K562 (cell line): ENCODE measurements at regions not wholly inside any gene's neighbourhood (a gene's known extent, or its start where the extent isn't known, plus 50 kb on each side); places are given as distances from the start of the nearest gene placed in this dataset.

ENCODE experiments used
- ARHGAP35 ChIP-seq: fragments of 450-650 bp; IDR thresholded peaks from 2 replicates; pipeline ENCODE4 v1.6.1; 2018; ENCODE audit not compliant: partially characterized antibody
- EZH2 ChIP-seq: IDR thresholded peaks from 2 replicates; pipeline ENCODE4 v1.6.1; 2012; ENCODE audit warnings: low read depth, mild to moderate bottlenecking, inconsistent platforms, low read length, borderline replicate concordance
- KDM5B ChIP-seq: fragments of 200-600 bp; sonication (generic); IDR thresholded peaks from 2 replicates; pipeline ENCODE4 v1.6.1; 2012; ENCODE audit warnings: low read depth, mild to moderate bottlenecking, moderate library complexity, low read length, control low read depth, inconsistent platforms; ENCODE audit not compliant: insufficient replicate concordance
- MTA1 ChIP-seq: fragments of 450-650 bp; IDR thresholded peaks from 2 replicates; pipeline ENCODE4 v1.6.1; 2017; ENCODE audit warnings: borderline replicate concordance
- NFRKB ChIP-seq: fragments of 450-650 bp; IDR thresholded peaks from 2 replicates; pipeline ENCODE4 v1.6.1; 2016; ENCODE audit warnings: low read depth
- POLR2A ChIP-seq: fragments of 450-650 bp; conservative IDR thresholded peaks from 2 replicates; pipeline ENCODE4 v1.6.1; 2016
- POLR2AphosphoS5 ChIP-seq: IDR thresholded peaks from 2 replicates; pipeline ENCODE4 v1.6.1; 2011; ENCODE audit warnings: mild to moderate bottlenecking, low read depth, low read length, moderate library complexity; ENCODE audit not compliant: control insufficient read depth, insufficient read depth
- ZKSCAN1 ChIP-seq: fragments of 150-350 bp; IDR thresholded peaks from 2 replicates; pipeline ENCODE4 v1.6.1; 2016; ENCODE audit warnings: low read depth, low read length
- ZNF184 ChIP-seq: sonication (generic); formaldehyde crosslinking; IDR thresholded peaks from 2 replicates; pipeline ENCODE4 v1.5.0; 2020; ENCODE audit warnings: missing genetic modification reagents
- ZNF212 ChIP-seq: fragments of 450-650 bp; formaldehyde crosslinking; IDR thresholded peaks from 2 replicates; pipeline ENCODE4 v1.4.0; 2020; ENCODE audit warnings: mild to moderate bottlenecking
- TF ChIP-seq, protein P1 (sequence below): fragments of 450-650 bp; IDR thresholded peaks from 2 replicates; pipeline ENCODE4 v1.6.1; 2017; ENCODE audit warnings: antibody characterized with exemption, mild to moderate bottlenecking
- TF ChIP-seq, protein P2 (sequence below): fragments of 150-350 bp; conservative IDR thresholded peaks from 2 replicates; pipeline ENCODE4 v1.6.1; 2014; ENCODE audit warnings: low read length
- TF ChIP-seq, protein P3 (sequence below), 3 experiments: IDR thresholded peaks in 2 of 3; conservative IDR thresholded peaks in 1 of 3; 2 replicates each; pipeline ENCODE4 v1.5.1; 2011 to 2012; ENCODE audit warnings: low read length in 3 of 3, mild to moderate bottlenecking in 3 of 3, control low read depth in 2 of 3, improper control_type of control experiment in 1 of 3, inconsistent platforms in 1 of 3, low read depth in 1 of 3, mixed read lengths in 1 of 3, moderate library complexity in 1 of 3; ENCODE audit not compliant: insufficient read depth in 2 of 3
- TF ChIP-seq, protein P4 (sequence below): IDR thresholded peaks from 2 replicates; pipeline ENCODE4 v1.6.1; 2011; ENCODE audit warnings: borderline replicate concordance, low read depth, mild to moderate bottlenecking, moderate library complexity, low read length; ENCODE audit not compliant: insufficient read depth, poor library complexity, severe bottlenecking

DNA sequence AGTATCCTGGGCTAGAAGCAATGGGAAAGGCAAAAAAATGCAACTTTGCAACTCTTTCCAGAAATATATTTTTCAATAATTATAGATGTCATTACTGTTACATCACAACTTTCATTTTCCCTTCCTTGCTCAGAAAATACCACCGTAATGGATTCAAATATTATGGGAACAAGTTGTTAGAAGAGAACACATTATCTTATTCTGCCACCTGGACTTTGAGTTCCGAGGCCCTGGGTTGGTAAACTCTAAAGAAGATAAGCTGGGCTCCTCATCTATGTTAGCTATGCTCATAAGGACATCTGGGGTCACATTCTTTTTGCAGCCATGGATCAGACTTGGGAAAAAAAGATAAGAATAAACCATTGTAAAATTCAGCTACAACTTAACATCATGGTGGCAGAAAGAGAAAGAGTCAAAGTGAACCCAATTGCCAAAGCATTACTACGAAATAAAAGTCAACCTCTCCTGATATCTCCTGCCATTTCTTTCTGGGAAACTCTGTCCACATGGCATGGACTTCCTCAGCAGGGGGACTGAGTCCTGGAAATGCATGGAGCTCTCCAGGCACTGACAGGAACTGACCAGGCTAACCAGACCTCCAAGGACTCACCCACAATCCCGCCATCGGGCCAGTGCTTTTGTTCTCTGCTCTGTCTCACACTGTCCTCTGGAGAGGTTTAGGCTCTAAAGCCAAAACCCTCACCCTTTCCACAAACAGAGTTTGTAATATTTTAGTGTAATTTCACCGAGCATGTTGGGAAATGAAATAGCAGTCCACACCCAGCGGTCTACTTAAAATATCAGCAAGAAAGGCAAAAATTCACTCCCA is 499.1 kb upstream of the RUNX1 start:
- no peak for TF ChIP-seq KDM5B
- no peak for TF ChIP-seq POLR2A
- no peak for TF ChIP-seq MTA1
- TF ChIP-seq, protein P1, sequence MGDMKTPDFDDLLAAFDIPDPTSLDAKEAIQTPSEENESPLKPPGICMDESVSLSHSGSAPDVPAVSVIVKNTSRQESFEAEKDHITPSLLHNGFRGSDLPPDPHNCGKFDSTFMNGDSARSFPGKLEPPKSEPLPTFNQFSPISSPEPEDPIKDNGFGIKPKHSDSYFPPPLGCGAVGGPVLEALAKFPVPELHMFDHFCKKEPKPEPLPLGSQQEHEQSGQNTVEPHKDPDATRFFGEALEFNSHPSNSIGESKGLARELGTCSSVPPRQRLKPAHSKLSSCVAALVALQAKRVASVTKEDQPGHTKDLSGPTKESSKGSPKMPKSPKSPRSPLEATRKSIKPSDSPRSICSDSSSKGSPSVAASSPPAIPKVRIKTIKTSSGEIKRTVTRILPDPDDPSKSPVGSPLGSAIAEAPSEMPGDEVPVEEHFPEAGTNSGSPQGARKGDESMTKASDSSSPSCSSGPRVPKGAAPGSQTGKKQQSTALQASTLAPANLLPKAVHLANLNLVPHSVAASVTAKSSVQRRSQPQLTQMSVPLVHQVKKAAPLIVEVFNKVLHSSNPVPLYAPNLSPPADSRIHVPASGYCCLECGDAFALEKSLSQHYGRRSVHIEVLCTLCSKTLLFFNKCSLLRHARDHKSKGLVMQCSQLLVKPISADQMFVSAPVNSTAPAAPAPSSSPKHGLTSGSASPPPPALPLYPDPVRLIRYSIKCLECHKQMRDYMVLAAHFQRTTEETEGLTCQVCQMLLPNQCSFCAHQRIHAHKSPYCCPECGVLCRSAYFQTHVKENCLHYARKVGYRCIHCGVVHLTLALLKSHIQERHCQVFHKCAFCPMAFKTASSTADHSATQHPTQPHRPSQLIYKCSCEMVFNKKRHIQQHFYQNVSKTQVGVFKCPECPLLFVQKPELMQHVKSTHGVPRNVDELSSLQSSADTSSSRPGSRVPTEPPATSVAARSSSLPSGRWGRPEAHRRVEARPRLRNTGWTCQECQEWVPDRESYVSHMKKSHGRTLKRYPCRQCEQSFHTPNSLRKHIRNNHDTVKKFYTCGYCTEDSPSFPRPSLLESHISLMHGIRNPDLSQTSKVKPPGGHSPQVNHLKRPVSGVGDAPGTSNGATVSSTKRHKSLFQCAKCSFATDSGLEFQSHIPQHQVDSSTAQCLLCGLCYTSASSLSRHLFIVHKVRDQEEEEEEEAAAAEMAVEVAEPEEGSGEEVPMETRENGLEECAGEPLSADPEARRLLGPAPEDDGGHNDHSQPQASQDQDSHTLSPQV = peak; percentile 70; the same call in 1 of the 2 replicates
- TF ChIP-seq, protein P2, sequence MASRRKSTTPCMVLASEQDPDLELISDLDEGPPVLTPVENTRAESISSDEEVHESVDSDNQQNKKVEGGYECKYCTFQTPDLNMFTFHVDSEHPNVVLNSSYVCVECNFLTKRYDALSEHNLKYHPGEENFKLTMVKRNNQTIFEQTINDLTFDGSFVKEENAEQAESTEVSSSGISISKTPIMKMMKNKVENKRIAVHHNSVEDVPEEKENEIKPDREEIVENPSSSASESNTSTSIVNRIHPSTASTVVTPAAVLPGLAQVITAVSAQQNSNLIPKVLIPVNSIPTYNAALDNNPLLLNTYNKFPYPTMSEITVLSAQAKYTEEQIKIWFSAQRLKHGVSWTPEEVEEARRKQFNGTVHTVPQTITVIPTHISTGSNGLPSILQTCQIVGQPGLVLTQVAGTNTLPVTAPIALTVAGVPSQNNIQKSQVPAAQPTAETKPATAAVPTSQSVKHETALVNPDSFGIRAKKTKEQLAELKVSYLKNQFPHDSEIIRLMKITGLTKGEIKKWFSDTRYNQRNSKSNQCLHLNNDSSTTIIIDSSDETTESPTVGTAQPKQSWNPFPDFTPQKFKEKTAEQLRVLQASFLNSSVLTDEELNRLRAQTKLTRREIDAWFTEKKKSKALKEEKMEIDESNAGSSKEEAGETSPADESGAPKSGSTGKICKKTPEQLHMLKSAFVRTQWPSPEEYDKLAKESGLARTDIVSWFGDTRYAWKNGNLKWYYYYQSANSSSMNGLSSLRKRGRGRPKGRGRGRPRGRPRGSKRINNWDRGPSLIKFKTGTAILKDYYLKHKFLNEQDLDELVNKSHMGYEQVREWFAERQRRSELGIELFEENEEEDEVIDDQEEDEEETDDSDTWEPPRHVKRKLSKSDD = no peak
- 0 out of 2 replicates have a peak, but pooled peaks have one; percentile 49 for TF ChIP-seq POLR2AphosphoS5
- TF ChIP-seq, protein P3, sequence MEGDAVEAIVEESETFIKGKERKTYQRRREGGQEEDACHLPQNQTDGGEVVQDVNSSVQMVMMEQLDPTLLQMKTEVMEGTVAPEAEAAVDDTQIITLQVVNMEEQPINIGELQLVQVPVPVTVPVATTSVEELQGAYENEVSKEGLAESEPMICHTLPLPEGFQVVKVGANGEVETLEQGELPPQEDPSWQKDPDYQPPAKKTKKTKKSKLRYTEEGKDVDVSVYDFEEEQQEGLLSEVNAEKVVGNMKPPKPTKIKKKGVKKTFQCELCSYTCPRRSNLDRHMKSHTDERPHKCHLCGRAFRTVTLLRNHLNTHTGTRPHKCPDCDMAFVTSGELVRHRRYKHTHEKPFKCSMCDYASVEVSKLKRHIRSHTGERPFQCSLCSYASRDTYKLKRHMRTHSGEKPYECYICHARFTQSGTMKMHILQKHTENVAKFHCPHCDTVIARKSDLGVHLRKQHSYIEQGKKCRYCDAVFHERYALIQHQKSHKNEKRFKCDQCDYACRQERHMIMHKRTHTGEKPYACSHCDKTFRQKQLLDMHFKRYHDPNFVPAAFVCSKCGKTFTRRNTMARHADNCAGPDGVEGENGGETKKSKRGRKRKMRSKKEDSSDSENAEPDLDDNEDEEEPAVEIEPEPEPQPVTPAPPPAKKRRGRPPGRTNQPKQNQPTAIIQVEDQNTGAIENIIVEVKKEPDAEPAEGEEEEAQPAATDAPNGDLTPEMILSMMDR (IDR thresholded peaks at IDR 0.05 in 2 of 3, conservative IDR thresholded peaks at IDR 0.05 in 1 of 3; ENCODE audit: insufficient read depth in 2 of 3, low read depth in 1 of 3, low read length in 3 of 3) = no peak
- TF ChIP-seq ARHGAP35 = no peak
- TF ChIP-seq, protein P4, sequence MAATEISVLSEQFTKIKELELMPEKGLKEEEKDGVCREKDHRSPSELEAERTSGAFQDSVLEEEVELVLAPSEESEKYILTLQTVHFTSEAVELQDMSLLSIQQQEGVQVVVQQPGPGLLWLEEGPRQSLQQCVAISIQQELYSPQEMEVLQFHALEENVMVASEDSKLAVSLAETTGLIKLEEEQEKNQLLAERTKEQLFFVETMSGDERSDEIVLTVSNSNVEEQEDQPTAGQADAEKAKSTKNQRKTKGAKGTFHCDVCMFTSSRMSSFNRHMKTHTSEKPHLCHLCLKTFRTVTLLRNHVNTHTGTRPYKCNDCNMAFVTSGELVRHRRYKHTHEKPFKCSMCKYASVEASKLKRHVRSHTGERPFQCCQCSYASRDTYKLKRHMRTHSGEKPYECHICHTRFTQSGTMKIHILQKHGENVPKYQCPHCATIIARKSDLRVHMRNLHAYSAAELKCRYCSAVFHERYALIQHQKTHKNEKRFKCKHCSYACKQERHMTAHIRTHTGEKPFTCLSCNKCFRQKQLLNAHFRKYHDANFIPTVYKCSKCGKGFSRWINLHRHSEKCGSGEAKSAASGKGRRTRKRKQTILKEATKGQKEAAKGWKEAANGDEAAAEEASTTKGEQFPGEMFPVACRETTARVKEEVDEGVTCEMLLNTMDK = no peak
- TF ChIP-seq ZKSCAN1 = no peak
- TF ChIP-seq ZNF184 (CRISPR knock-in tag) = no peak
- peak; percentile 73 for TF ChIP-seq NFRKB
- TF ChIP-seq EZH2 = no peak
- no peak for TF ChIP-seq ZNF212
